ENCODE measurements at regions not wholly inside any gene's neighbourhood (a gene's known extent, or its start where the extent isn't known, plus 50 kb on each side); places are given as distances from the start of the nearest gene placed in this dataset.

- no peak overlapping the region for H3K4me3 ChIP-seq (ENCODE audit: low read length)
- H3K4me1 Mint-ChIP-seq: no peaks in the 10 kb centered on the region
- no peak overlapping the region for H3K27ac Mint-ChIP-seq
- no peak for DNase-seq
- H3K27ac ChIP-seq (ENCODE audit: low read depth, low read length): no peak overlapping the region
- no peaks in the 10 kb centered on the region for H3K27me3 ChIP-seq (ENCODE audit: control insufficient read depth, insufficient read depth, low read length, poor library complexity, severe bottlenecking)
- no peaks in the 10 kb centered on the region for H3K9me3 ChIP-seq (ENCODE audit: control insufficient read depth, low read length)
- no peaks in the 10 kb centered on the region for H3K27me3 Mint-ChIP-seq (ENCODE audit: insufficient read depth)
- no peaks in the 10 kb centered on the region for H3K36me3 ChIP-seq (ENCODE audit: control insufficient read depth, insufficient read depth, low read length)
- H3K9me3 Mint-ChIP-seq: peaks cover 2% of the 10 kb centered on the region
- H3K36me3 Mint-ChIP-seq (ENCODE audit: low read depth): no peaks in the 10 kb centered on the region
- no peaks in the 10 kb centered on the region for H3K4me1 ChIP-seq (ENCODE audit: control insufficient read depth, insufficient read depth, low read length)
- no peak overlapping the region for H3K9ac ChIP-seq (ENCODE audit: extremely low read depth, low read length, poor library complexity, severe bottlenecking)
- no peak for TF ChIP-seq CTCF (conservative IDR thresholded peaks at IDR 0.05)
- WGBS, 2 experiments (ENCODE audit: insufficient coverage in 1 of 2, insufficient read length in 1 of 2): 84% methylated on average over 3 of the region's 3 CpGs; no CpG with 5 or more reads in 1 of the 2 experiments
- no peak overlapping the region for H3K4me3 Mint-ChIP-seq
These were observed 88.8 kb upstream of the API5 start for GRCh38 chr11:43223026-43223425.

GRCh38 chr11:43234881-43235280 is 76.9 kb upstream of the API5 start:
- H3K4me3 Mint-ChIP-seq: no peak overlapping the region
- H3K4me1 ChIP-seq (ENCODE audit: control insufficient read depth, insufficient read depth, low read length): no peaks in the 10 kb centered on the region
- peaks cover 16% of the 10 kb centered on the region for H3K9me3 Mint-ChIP-seq
- no peak overlapping the region for H3K9ac ChIP-seq (ENCODE audit: extremely low read depth, low read length, poor library complexity, severe bottlenecking)
- no peaks in the 10 kb centered on the region for H3K4me1 Mint-ChIP-seq
- H3K27me3 Mint-ChIP-seq (ENCODE audit: insufficient read depth): no peaks in the 10 kb centered on the region
- no peaks in the 10 kb centered on the region for H3K27me3 ChIP-seq (ENCODE audit: control insufficient read depth, insufficient read depth, low read length, poor library complexity, severe bottlenecking)
- H3K9me3 ChIP-seq (ENCODE audit: control insufficient read depth, low read length): no peaks in the 10 kb centered on the region
- WGBS, 2 experiments (ENCODE audit: insufficient coverage in 1 of 2, insufficient read length in 1 of 2): 86 to 90% methylated on average over 1 to 3 of the region's 3 CpGs
- H3K36me3 ChIP-seq (ENCODE audit: control insufficient read depth, insufficient read depth, low read length): no peaks in the 10 kb centered on the region
- H3K36me3 Mint-ChIP-seq (ENCODE audit: low read depth): no peaks in the 10 kb centered on the region
- no peak overlapping the region for H3K4me3 ChIP-seq (ENCODE audit: low read length)
- DNase-seq: no peak
- no peak overlapping the region for H3K27ac ChIP-seq (ENCODE audit: low read depth, low read length)
- H3K27ac Mint-ChIP-seq: no peak overlapping the region
- no peak for TF ChIP-seq CTCF (conservative IDR thresholded peaks at IDR 0.05)

- H3K27me3 ChIP-seq (ENCODE audit: control insufficient read depth, insufficient read depth, low read length, poor library complexity, severe bottlenecking): no peaks in the 10 kb centered on the region
- WGBS, 2 experiments (ENCODE audit: insufficient coverage in 1 of 2, insufficient read length in 1 of 2): 100% methylated on average over 3 of the region's 3 CpGs; no CpG with 5 or more reads in 1 of the 2 experiments
- H3K4me1 ChIP-seq (ENCODE audit: control insufficient read depth, insufficient read depth, low read length): no peaks in the 10 kb centered on the region
- H3K36me3 ChIP-seq (ENCODE audit: control insufficient read depth, insufficient read depth, low read length): no peaks in the 10 kb centered on the region
- no peaks in the 10 kb centered on the region for H3K36me3 Mint-ChIP-seq (ENCODE audit: low read depth)
- H3K4me3 Mint-ChIP-seq: no peak overlapping the region
- no peak for TF ChIP-seq CTCF (conservative IDR thresholded peaks at IDR 0.05)
- H3K9me3 Mint-ChIP-seq: peaks cover 11% of the 10 kb centered on the region
- no peaks in the 10 kb centered on the region for H3K27me3 Mint-ChIP-seq (ENCODE audit: insufficient read depth)
- H3K27ac Mint-ChIP-seq: no peak overlapping the region
- H3K9me3 ChIP-seq (ENCODE audit: control insufficient read depth, low read length): no peaks in the 10 kb centered on the region
- no peak overlapping the region for H3K4me3 ChIP-seq (ENCODE audit: low read length)
- H3K9ac ChIP-seq (ENCODE audit: extremely low read depth, low read length, poor library complexity, severe bottlenecking): no peak overlapping the region
- H3K4me1 Mint-ChIP-seq: no peaks in the 10 kb centered on the region
- no peak for DNase-seq
- H3K27ac ChIP-seq (ENCODE audit: low read depth, low read length): no peak overlapping the region
These were observed 73.5 kb upstream of the API5 start for GRCh38 chr11:43238341-43238740.
